ENCODE measurements at regions not wholly inside any gene's neighbourhood (a gene's known extent, or its start where the extent isn't known, plus 50 kb on each side); places are given as distances from the start of the nearest gene placed in this dataset.
A peak's percentile ranks its signal among the peaks of the same experiment; 100 is the strongest.
"Not testable (repeated sequence)": the region's sequence is repeated elsewhere in the genome, so short reads cannot be mapped to it uniquely, and the experiment has no call there.

- DNase-seq (no peak), ATAC-seq (replicated peaks) (no peak)
- peaks cover 0 to 2% of the 10 kb centered on the region in 2 donors for H3K4me1 Mint-ChIP-seq
- no peak overlapping the region for H3K27ac Mint-ChIP-seq
- H3K4me3 Mint-ChIP-seq: no peak overlapping the region
- peaks cover 9 to 11% of the 10 kb centered on the region in 2 donors for H3K9me3 Mint-ChIP-seq
- peaks cover 8% of the 10 kb centered on the region in 2 donors for H3K36me3 Mint-ChIP-seq
- peaks cover 33 to 37% of the 10 kb centered on the region in 2 donors for H3K27me3 Mint-ChIP-seq
Measured at GRCh38 chr1:166470441-166470840, 303.6 kb upstream of the FAM78B start.

GRCh38 chr1:166471359-166471758 lies 304.6 kb upstream of the FAM78B start:
- Mint-ChIP-seq H3K36me3 (peaks cover 8% of the 10 kb centered on the region in 2 donors), H3K27me3 (peaks cover 33 to 36% of the 10 kb centered on the region in 2 donors), H3K4me3 (no peak overlapping the region), H3K9me3 (peaks cover 8 to 9% of the 10 kb centered on the region in 2 donors), H3K27ac (no peak overlapping the region), H3K4me1 (peaks cover 0 to 2% of the 10 kb centered on the region in 2 donors)
- ATAC-seq (replicated peaks): no peak
- DNase-seq: no peak

GRCh38 chr1:166479052-166479631 lies 312.3 kb upstream of the FAM78B start:
- Mint-ChIP-seq H3K27ac (no peak overlapping the region), H3K27me3 (no peaks in the 10 kb centered on the region), H3K9me3 (no peaks in the 10 kb centered on the region), H3K36me3 (no peaks in the 10 kb centered on the region), H3K4me3 (no peak overlapping the region), H3K4me1 (peaks cover 0 to 2% of the 10 kb centered on the region in 2 donors)
- peak; percentile 13 for DNase-seq
- peak in 1 of 2 donors; percentile 51 for ATAC-seq (replicated peaks)

- H3K27me3 Mint-ChIP-seq: no peaks in the 10 kb centered on the region
- peaks cover 3 to 6% of the 10 kb centered on the region in 2 donors for H3K4me1 Mint-ChIP-seq
- H3K27ac Mint-ChIP-seq: no peak overlapping the region
- H3K9me3 Mint-ChIP-seq: no peaks in the 10 kb centered on the region
- ATAC-seq (replicated peaks) (no peak), DNase-seq (no peak)
- H3K4me3 Mint-ChIP-seq: no peak overlapping the region
- peaks cover 0 to 2% of the 10 kb centered on the region in 2 donors for H3K36me3 Mint-ChIP-seq
Measured at GRCh38 chr1:166484471-166484870, 317.7 kb upstream of the FAM78B start.

DNA sequence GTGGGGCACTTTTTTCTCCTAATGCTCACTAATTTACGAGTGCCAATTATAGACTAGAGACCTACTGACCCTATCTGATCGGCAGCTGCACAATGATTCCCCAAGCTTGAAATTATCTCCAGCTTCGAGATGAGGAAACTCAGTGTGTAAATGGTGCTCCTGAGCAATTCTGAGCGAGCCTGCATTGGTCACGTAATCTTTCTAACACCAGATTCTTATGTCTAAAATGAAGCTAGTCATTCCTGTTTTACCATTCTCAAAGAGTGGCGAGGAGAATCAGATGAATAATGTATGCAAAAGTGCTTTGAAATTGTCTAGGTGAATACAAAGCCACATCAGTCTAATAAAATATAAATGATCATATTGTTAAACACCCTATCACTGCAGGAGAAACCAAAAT lies 318.1 kb upstream of the FAM78B start:
- ATAC-seq (replicated peaks) (no peak), DNase-seq (no peak)
- Mint-ChIP-seq H3K9me3 (no peaks in the 10 kb centered on the region), H3K4me3 (no peak overlapping the region), H3K4me1 (peaks cover 3 to 6% of the 10 kb centered on the region in 2 donors), H3K27ac (no peak overlapping the region), H3K27me3 (no peaks in the 10 kb centered on the region), H3K36me3 (peaks cover 0 to 2% of the 10 kb centered on the region in 2 donors)

- DNase-seq (no peak), ATAC-seq (replicated peaks) (no peak)
- Mint-ChIP-seq H3K36me3 (peaks cover 0 to 2% of the 10 kb centered on the region in 2 donors), H3K4me3 (no peak overlapping the region), H3K27ac (no peak overlapping the region), H3K9me3 (no peaks in the 10 kb centered on the region), H3K4me1 (peaks cover 3 to 6% of the 10 kb centered on the region in 2 donors), H3K27me3 (no peaks in the 10 kb centered on the region)
Measured at GRCh38 chr1:166485620-166486019, 318.8 kb upstream of the FAM78B start.

DNA sequence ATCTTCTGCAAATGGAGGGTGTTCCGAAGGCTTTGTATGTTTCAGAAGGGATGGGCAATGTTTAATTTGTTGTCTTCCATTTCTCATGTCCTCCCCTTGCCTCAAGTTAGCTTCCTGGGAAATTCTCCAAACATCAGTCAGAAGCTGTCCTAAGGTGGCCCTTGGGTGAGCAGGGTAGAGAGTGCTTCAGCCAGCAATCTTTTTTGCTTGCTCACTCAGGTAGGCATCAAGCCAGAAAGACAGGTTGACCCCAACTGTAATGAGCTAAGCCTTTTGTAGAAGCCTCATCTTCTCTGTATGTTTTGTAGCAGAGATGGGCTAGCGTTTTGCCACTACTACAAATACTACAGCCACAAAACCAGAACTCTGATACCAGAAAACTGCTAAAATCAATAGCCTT lies 321.5 kb upstream of the FAM78B start:
- H3K9me3 Mint-ChIP-seq: peaks cover 0 to 2% of the 10 kb centered on the region in 2 donors
- H3K4me3 Mint-ChIP-seq: no peak overlapping the region
- H3K36me3 Mint-ChIP-seq: peaks cover 2 to 3% of the 10 kb centered on the region in 2 donors
- DNase-seq: no peak
- peaks cover 0 to 4% of the 10 kb centered on the region in 2 donors for H3K27me3 Mint-ChIP-seq
- no peak for ATAC-seq (replicated peaks)
- H3K4me1 Mint-ChIP-seq: peaks cover 3 to 6% of the 10 kb centered on the region in 2 donors
- no peak overlapping the region for H3K27ac Mint-ChIP-seq

DNA sequence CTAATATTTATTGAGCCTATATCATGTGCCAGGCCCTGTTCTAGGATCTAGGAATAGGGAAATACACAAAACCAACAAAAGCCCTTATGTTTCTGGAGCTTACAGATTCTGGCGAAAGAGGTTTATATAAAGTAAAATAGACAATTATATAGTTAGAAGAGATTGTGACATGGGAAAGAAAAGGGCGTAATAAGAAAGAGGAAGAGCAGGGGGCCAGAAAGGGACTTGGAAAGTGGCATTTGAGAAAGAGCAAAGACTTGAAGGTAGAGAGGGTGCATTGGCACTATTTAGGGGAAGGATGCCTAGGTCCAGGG lies 322.5 kb upstream of the FAM78B start:
- DNase-seq (no peak), ATAC-seq (replicated peaks) (no peak)
- Mint-ChIP-seq H3K27ac (no peak overlapping the region), H3K27me3 (peaks cover 0 to 4% of the 10 kb centered on the region in 2 donors), H3K4me3 (no peak overlapping the region), H3K9me3 (peaks cover 0 to 2% of the 10 kb centered on the region in 2 donors), H3K4me1 (peaks cover 3 to 6% of the 10 kb centered on the region in 2 donors), H3K36me3 (peaks cover 2 to 3% of the 10 kb centered on the region in 2 donors)

DNA sequence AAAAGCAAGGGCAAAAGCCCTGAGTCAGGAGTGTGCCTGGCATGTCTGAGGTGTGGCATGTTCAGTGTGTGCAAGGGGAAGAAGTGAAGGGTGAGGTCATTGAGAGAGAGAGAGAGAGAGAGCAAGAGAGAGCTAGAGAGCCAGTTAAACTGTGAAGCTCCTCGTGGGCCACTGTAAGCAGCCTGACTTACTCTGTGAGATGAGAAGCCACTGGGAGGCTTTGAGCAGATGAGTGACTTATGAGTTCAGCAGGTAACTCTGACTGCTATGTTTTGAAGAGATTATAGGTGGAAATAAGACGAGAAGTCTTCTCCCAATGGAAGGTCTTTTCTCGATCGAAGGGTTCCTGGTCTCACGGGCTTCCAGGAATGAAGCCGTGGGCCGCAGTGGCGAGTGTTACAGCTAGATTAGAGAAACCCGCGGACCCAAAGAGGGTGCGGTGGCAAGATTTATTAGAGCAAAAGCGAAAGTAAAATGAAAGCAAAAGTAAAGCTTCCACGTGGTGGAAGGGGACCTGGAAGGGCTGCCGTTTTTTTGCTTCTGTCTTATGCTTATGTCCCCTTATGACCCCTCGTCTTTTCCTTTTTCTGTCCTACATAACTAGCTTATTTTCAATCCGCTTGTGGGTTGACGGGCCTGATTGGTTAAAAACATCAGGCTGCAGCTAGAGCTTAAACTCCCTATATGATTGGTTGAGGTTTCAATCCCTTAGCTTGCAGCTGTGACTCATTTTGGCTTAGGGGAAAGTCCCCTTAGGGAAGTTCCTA lies 323.1 kb upstream of the FAM78B start:
- H3K27ac Mint-ChIP-seq: no peak overlapping the region
- DNase-seq (peak; percentile 70), ATAC-seq (replicated peaks) (peak; percentile 83 to 86)
- H3K9me3 Mint-ChIP-seq: peaks cover 0 to 2% of the 10 kb centered on the region in 2 donors
- H3K4me1 Mint-ChIP-seq: peaks cover 3 to 6% of the 10 kb centered on the region in 2 donors
- no peak overlapping the region for H3K4me3 Mint-ChIP-seq
- H3K36me3 Mint-ChIP-seq: peaks cover 2 to 3% of the 10 kb centered on the region in 2 donors
- peaks cover 2 to 4% of the 10 kb centered on the region in 2 donors for H3K27me3 Mint-ChIP-seq

GRCh38 chr1:166490437-166490991 lies 323.7 kb upstream of the FAM78B start:
- ATAC-seq (replicated peaks): no peak
- peaks cover 3 to 6% of the 10 kb centered on the region in 2 donors for H3K4me1 Mint-ChIP-seq

DNA sequence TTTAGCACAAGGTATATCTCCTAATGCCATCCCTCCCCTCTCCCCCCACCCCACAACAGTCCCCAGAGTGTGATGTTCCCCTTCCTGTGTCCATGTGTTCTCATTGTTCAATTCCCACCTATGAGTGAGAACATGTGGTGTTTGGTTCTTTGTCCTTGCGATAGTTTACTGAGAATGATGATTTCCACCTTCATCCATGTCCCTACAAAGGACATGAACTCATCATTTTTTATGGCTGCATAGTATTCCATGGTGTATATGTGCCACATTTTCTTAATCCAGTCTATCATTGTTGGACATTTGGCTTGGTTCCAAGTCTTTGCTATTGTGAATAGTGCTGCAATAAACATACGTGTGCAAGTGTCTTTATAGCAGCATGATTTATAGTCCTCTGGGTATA lies 327.0 kb upstream of the FAM78B start:
- not testable (repeated sequence) for H3K9me3 Mint-ChIP-seq; H3K27ac Mint-ChIP-seq; H3K4me3 Mint-ChIP-seq; DNase-seq; ATAC-seq (replicated peaks); H3K36me3 Mint-ChIP-seq; H3K4me1 Mint-ChIP-seq
- peaks cover 7 to 11% of the 10 kb centered on the region in 2 donors for H3K27me3 Mint-ChIP-seq

More at GRCh38 chr1:166490437-166490991, 323.7 kb upstream of the FAM78B start:
- H3K36me3 Mint-ChIP-seq: peaks cover 2 to 3% of the 10 kb centered on the region in 2 donors
- H3K27me3 Mint-ChIP-seq: peaks cover 5 to 7% of the 10 kb centered on the region in 2 donors
- no peak overlapping the region for H3K27ac Mint-ChIP-seq
- no peak for DNase-seq
- peaks cover 0 to 2% of the 10 kb centered on the region in 2 donors for H3K9me3 Mint-ChIP-seq
- H3K4me3 Mint-ChIP-seq: no peak overlapping the region

DNA sequence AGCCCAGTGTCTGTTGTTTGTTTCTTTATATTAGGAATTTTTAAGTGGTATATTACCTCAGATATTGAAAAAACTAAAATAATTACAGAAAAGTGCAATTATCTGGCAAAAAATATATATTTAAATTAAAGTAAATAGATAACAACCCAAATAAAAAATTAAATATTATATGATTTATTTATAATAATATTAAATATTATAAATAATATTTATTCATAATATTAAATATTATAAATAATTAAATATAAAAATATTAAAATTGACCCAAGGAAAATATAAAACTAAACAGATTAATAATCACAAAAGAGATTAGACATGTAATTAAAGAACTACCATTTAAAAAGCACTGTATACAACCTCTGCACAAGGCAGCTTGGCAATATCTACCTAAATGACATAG lies 331.9 kb upstream of the POGK start:
- no peak overlapping the region for H3K4me3 Mint-ChIP-seq
- no peaks in the 10 kb centered on the region for H3K36me3 Mint-ChIP-seq
- H3K27me3 Mint-ChIP-seq: no peaks in the 10 kb centered on the region
- DNase-seq: no peak
- no peak overlapping the region for H3K27ac Mint-ChIP-seq
- peaks cover 0 to 3% of the 10 kb centered on the region in 2 donors for H3K4me1 Mint-ChIP-seq
- no peak for ATAC-seq (replicated peaks)
- peaks cover 0 to 2% of the 10 kb centered on the region in 2 donors for H3K9me3 Mint-ChIP-seq

- Mint-ChIP-seq H3K4me1 (peaks cover 0 to 3% of the 10 kb centered on the region in 2 donors), H3K4me3 (no peak overlapping the region), H3K27ac (no peak overlapping the region), H3K27me3 (peaks cover 0 to 8% of the 10 kb centered on the region in 2 donors), H3K9me3 (peaks cover 0 to 2% of the 10 kb centered on the region in 2 donors), H3K36me3 (no peaks in the 10 kb centered on the region)
- DNase-seq (no peak), ATAC-seq (replicated peaks) (no peak)
Measured at GRCh38 chr1:166511761-166512160, 327.5 kb upstream of the POGK start.

DNA sequence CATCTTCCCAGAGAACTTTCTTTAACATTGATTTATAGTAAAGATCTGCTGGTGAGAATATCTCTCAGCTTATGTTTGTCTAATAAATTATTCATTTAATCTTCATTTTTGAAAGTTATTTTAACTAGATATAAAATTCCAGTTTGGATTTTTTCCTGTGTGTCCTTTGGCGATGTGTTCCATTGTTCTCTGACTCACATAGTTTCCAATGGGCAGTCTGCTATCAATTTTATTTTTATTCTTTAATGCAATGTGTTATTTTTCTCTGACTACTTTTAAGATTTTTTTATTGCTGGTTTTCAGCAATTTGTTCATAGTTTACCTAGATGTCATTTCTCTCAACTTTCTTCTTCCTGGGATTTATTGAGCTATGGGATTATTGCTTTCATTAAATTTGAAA lies 325.2 kb upstream of the POGK start:
- ATAC-seq (replicated peaks) (no peak), DNase-seq (no peak)
- Mint-ChIP-seq H3K9me3 (peaks cover 0 to 2% of the 10 kb centered on the region in 2 donors), H3K27me3 (peaks cover 0 to 12% of the 10 kb centered on the region in 2 donors), H3K4me3 (no peak overlapping the region), H3K36me3 (no peaks in the 10 kb centered on the region), H3K4me1 (peaks cover 0 to 3% of the 10 kb centered on the region in 2 donors), H3K27ac (no peak overlapping the region)

DNA sequence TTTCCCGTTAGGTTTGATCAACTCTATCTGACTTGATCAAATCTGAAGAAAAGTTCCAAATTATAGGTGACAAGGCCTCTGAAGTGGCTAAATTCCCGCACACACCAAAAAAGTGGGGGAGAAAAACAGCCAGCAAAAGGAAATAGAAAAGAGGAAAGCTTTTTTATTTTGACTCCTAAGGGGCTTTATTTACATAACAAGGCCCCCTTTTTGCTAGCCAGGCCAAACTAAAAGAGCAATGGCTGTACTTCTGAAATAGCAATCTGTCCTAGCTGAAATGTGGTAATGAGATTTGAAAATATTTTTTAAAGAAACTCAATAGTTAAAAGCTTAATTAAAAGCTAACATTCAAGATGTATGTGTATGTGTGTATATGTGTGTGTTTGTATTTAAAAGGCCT lies 311.5 kb upstream of the POGK start:
- H3K9me3 Mint-ChIP-seq: peaks cover 0 to 6% of the 10 kb centered on the region in 2 donors
- H3K27me3 Mint-ChIP-seq: peaks cover 4 to 6% of the 10 kb centered on the region in 2 donors
- no peak overlapping the region for H3K27ac Mint-ChIP-seq
- no peak for DNase-seq
- H3K4me3 Mint-ChIP-seq: no peak overlapping the region
- no peaks in the 10 kb centered on the region for H3K36me3 Mint-ChIP-seq
- no peak for ATAC-seq (replicated peaks)
- no peaks in the 10 kb centered on the region for H3K4me1 Mint-ChIP-seq

Measured in stimulated activated naive B cell treated with anti-CD40 and anti-IgM and Interleukin-4, amounts not matched to agents 10 μg/mL and 1 μg/mL and 100 μg/mL, for 72 hours (primary cell).